ENCODE measurements at regions not wholly inside any gene's neighbourhood (a gene's known extent, or its start where the extent isn't known, plus 50 kb on each side); places are given as distances from the start of the nearest gene placed in this dataset.

DNA sequence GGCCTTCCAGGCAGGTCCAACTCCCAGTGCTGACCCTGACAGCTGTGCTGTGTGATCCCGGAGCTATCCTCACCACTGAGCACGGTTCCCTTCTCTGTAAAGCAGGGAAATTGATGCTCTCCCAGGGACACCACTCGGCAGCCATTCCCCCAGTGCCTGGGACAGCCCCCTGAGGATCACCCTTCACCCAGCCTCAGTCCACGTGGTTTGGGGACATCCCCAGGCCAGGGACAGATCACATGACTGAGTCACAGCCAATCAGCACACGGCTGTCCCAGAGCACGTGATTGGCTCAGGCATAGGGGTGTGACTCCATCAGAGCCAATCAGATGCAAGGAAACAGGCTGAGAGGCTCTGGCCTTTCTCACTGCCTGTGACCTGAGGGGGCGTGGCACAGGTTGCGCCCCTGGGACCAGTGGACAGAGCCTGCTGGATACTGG lies 68.8 kb upstream of the SFSWAP start:
- no peak overlapping the region for H3K9ac ChIP-seq (ENCODE audit: insufficient read depth in 1 of 2, low read depth in 2 of 2, low read length in 2 of 2)
- H3K27ac ChIP-seq (ENCODE audit: extremely low read depth, low read depth, low read length), result no peak overlapping the region
- H3K9me3 ChIP-seq (replicated peaks; ENCODE audit: control insufficient read depth, insufficient read depth, low read depth, low read length), result no peaks in the 10 kb centered on the region; the same call in 1 of the 2 replicates
- no peaks in the 10 kb centered on the region for H3K79me2 ChIP-seq (ENCODE audit: control insufficient read depth, insufficient read depth, low read length)
- intact Hi-C loops (cut with micrococcal nuclease), result loop anchor here (5.0 kb wide), 1 partner anchor 330 kb away; no protein-coding TSS in a partner anchor
- H2AFZ ChIP-seq (ENCODE audit: low read depth, low read length), result peak overlapping the region; percentile 70
- no peaks in the 10 kb centered on the region for H3K9me1 ChIP-seq (ENCODE audit: control insufficient read depth, insufficient read depth, low read length)
- POLR2A ChIA-PET, result no interaction called here
- peaks cover 22 to 24% of the 10 kb centered on the region in 2 experiments; a peak in 4 of 5 replicates for H3K4me1 ChIP-seq (replicated peaks in 1 of 2; ENCODE audit: control insufficient read depth in 2 of 2, insufficient read depth in 2 of 2, low read length in 2 of 2)
- in situ Hi-C loops (cut with MboI), result loop anchor here (5.0 kb wide), 1 partner anchor 330 kb away; no protein-coding TSS in a partner anchor
- CTCF ChIA-PET (ENCODE audit: low intra/inter-chr PET ratio), result no interaction called here
- peak; percentile 96 for ATAC-seq
- no TSS peak for BruUV-seq (replicated peaks)
- no peaks in the 10 kb centered on the region for H3K36me3 ChIP-seq (ENCODE audit: control insufficient read depth, insufficient read depth, low read length)
- DNase-seq (ENCODE audit: extremely low read depth in 1 of 4, low spot score in 3 of 4), result peak; percentile 71 to 95 (median 92)
- WGBS (ENCODE audit: insufficient coverage, low coverage, missing lambda C conversion rate), result 26% methylated on average over 8 of the region's 8 CpGs
- H3K4me3 ChIP-seq, result no peak overlapping the region
- H3K27me3 ChIP-seq (ENCODE audit: control insufficient read depth in 2 of 2, insufficient read depth in 2 of 2, low read length in 2 of 2), result peaks cover 0 to 6% of the 10 kb centered on the region in 2 experiments; a peak in 2 of 5 replicates
- peak; percentile 93 for FAIRE-seq
- peak overlapping the region; percentile 46 for H3K4me2 ChIP-seq (ENCODE audit: insufficient read depth, low read length)
- H4K20me1 ChIP-seq (replicated peaks; ENCODE audit: control insufficient read depth, insufficient read depth, low read length), result no peaks in the 10 kb centered on the region
- no peak for TF ChIP-seq ZNF121 (CRISPR knock-in tag; conservative IDR thresholded peaks at IDR 0.05)
- TF ChIP-seq, protein P1, sequence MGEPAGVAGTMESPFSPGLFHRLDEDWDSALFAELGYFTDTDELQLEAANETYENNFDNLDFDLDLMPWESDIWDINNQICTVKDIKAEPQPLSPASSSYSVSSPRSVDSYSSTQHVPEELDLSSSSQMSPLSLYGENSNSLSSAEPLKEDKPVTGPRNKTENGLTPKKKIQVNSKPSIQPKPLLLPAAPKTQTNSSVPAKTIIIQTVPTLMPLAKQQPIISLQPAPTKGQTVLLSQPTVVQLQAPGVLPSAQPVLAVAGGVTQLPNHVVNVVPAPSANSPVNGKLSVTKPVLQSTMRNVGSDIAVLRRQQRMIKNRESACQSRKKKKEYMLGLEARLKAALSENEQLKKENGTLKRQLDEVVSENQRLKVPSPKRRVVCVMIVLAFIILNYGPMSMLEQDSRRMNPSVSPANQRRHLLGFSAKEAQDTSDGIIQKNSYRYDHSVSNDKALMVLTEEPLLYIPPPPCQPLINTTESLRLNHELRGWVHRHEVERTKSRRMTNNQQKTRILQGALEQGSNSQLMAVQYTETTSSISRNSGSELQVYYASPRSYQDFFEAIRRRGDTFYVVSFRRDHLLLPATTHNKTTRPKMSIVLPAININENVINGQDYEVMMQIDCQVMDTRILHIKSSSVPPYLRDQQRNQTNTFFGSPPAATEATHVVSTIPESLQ (CRISPR knock-in tag; IDR thresholded peaks at IDR 0.05), result no peak
- no peak for TF ChIP-seq ZBTB8A (IDR thresholded peaks at IDR 0.05; ENCODE audit: partially characterized antibody)
- peak; percentile 45 for TF ChIP-seq CHD2 (IDR thresholded peaks at IDR 0.05; ENCODE audit: low read depth, low read length)
- no peak for TF ChIP-seq BMI1 (IDR thresholded peaks at IDR 0.05; ENCODE audit: low read length)
- TF ChIP-seq NCOR1 (IDR thresholded peaks at IDR 0.05), result no peak
- no peak for TF ChIP-seq TCF3 (CRISPR knock-in tag; IDR thresholded peaks at IDR 0.05)
- TF ChIP-seq POLR2A (conservative IDR thresholded peaks at IDR 0.05), result no peak
- no peak for TF ChIP-seq ZFPM2 (CRISPR knock-in tag; IDR thresholded peaks at IDR 0.05)
- no peak for TF ChIP-seq ZNF253 (CRISPR knock-in tag; conservative IDR thresholded peaks at IDR 0.05)
- no peak for TF ChIP-seq CREB1 (IDR thresholded peaks at IDR 0.05)
- TF ChIP-seq CREB1 (CRISPR knock-in tag; IDR thresholded peaks at IDR 0.05), result no peak
- TF ChIP-seq, protein P2, sequence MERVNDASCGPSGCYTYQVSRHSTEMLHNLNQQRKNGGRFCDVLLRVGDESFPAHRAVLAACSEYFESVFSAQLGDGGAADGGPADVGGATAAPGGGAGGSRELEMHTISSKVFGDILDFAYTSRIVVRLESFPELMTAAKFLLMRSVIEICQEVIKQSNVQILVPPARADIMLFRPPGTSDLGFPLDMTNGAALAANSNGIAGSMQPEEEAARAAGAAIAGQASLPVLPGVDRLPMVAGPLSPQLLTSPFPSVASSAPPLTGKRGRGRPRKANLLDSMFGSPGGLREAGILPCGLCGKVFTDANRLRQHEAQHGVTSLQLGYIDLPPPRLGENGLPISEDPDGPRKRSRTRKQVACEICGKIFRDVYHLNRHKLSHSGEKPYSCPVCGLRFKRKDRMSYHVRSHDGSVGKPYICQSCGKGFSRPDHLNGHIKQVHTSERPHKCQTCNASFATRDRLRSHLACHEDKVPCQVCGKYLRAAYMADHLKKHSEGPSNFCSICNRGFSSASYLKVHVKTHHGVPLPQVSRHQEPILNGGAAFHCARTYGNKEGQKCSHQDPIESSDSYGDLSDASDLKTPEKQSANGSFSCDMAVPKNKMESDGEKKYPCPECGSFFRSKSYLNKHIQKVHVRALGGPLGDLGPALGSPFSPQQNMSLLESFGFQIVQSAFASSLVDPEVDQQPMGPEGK (CRISPR knock-in tag; IDR thresholded peaks at IDR 0.05; ENCODE audit: borderline replicate concordance), result no peak
- TF ChIP-seq, protein P3, sequence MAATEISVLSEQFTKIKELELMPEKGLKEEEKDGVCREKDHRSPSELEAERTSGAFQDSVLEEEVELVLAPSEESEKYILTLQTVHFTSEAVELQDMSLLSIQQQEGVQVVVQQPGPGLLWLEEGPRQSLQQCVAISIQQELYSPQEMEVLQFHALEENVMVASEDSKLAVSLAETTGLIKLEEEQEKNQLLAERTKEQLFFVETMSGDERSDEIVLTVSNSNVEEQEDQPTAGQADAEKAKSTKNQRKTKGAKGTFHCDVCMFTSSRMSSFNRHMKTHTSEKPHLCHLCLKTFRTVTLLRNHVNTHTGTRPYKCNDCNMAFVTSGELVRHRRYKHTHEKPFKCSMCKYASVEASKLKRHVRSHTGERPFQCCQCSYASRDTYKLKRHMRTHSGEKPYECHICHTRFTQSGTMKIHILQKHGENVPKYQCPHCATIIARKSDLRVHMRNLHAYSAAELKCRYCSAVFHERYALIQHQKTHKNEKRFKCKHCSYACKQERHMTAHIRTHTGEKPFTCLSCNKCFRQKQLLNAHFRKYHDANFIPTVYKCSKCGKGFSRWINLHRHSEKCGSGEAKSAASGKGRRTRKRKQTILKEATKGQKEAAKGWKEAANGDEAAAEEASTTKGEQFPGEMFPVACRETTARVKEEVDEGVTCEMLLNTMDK (IDR thresholded peaks at IDR 0.05; ENCODE audit: borderline replicate concordance, insufficient read depth, low read depth, low read length, poor library complexity, severe bottlenecking), result no peak
- TF ChIP-seq ARID1B (IDR thresholded peaks at IDR 0.05), result no peak
- peak; percentile 65 for TF ChIP-seq RBM25 (IDR thresholded peaks at IDR 0.05; ENCODE audit: low read depth, low read length, severe bottlenecking)
- TF ChIP-seq ZNF354B (CRISPR knock-in tag; IDR thresholded peaks at IDR 0.05), result no peak
- TF ChIP-seq NR1H2 (CRISPR knock-in tag; IDR thresholded peaks at IDR 0.05), result no peak
- no peak for TF ChIP-seq ILK (tag; IDR thresholded peaks at IDR 0.05; ENCODE audit: borderline replicate concordance, low read depth)
- TF ChIP-seq ESRRA (IDR thresholded peaks at IDR 0.05; ENCODE audit: borderline replicate concordance, low read depth), result no peak
